K562 (cell line): ENCODE measurements at regions not wholly inside any gene's neighbourhood (a gene's known extent, or its start where the extent isn't known, plus 50 kb on each side); places are given as distances from the start of the nearest gene placed in this dataset.

Experiments
- SP1 ChIP-seq: sonication (generic); formaldehyde crosslinking; IDR thresholded peaks from 2 replicates; pipeline ENCODE4 v1.8.1; 2022; ENCODE audit warnings: mild to moderate bottlenecking, missing genetic modification reagents
- ZNF274 ChIP-seq: IDR thresholded peaks from 2 replicates; pipeline ENCODE4 v1.6.1; 2011; ENCODE audit warnings: low read depth, mild to moderate bottlenecking, low read length, moderate library complexity, borderline replicate concordance
- TF ChIP-seq, protein P1 (sequence below): fragments of 200-600 bp; sonication (generic); IDR thresholded peaks from one replicate; pipeline ENCODE4 v1.6.1; 2012; ENCODE audit warnings: mild to moderate bottlenecking, low read depth, low read length, inconsistent platforms

DNA sequence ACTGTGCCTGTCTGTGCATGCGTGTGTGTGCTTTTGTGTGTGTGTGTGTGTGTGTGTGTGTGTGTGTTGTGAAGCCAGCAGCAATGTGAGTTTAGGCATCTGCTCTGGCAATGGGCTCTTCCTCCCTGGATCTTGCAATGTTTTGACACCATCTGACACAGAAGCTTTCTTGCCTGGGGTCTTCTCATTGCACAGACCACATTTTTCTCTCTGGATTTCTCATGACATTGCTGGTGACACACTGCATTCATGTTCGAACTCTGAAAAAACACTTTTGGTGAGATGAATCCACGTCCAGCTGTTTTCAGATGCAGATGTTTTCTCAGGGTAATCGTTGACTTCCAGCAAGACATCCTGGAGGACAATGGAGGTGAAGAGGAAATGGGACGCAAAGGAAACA, 63.0 kb upstream of the FZD8 start (continued):
- TF ChIP-seq, protein P1, sequence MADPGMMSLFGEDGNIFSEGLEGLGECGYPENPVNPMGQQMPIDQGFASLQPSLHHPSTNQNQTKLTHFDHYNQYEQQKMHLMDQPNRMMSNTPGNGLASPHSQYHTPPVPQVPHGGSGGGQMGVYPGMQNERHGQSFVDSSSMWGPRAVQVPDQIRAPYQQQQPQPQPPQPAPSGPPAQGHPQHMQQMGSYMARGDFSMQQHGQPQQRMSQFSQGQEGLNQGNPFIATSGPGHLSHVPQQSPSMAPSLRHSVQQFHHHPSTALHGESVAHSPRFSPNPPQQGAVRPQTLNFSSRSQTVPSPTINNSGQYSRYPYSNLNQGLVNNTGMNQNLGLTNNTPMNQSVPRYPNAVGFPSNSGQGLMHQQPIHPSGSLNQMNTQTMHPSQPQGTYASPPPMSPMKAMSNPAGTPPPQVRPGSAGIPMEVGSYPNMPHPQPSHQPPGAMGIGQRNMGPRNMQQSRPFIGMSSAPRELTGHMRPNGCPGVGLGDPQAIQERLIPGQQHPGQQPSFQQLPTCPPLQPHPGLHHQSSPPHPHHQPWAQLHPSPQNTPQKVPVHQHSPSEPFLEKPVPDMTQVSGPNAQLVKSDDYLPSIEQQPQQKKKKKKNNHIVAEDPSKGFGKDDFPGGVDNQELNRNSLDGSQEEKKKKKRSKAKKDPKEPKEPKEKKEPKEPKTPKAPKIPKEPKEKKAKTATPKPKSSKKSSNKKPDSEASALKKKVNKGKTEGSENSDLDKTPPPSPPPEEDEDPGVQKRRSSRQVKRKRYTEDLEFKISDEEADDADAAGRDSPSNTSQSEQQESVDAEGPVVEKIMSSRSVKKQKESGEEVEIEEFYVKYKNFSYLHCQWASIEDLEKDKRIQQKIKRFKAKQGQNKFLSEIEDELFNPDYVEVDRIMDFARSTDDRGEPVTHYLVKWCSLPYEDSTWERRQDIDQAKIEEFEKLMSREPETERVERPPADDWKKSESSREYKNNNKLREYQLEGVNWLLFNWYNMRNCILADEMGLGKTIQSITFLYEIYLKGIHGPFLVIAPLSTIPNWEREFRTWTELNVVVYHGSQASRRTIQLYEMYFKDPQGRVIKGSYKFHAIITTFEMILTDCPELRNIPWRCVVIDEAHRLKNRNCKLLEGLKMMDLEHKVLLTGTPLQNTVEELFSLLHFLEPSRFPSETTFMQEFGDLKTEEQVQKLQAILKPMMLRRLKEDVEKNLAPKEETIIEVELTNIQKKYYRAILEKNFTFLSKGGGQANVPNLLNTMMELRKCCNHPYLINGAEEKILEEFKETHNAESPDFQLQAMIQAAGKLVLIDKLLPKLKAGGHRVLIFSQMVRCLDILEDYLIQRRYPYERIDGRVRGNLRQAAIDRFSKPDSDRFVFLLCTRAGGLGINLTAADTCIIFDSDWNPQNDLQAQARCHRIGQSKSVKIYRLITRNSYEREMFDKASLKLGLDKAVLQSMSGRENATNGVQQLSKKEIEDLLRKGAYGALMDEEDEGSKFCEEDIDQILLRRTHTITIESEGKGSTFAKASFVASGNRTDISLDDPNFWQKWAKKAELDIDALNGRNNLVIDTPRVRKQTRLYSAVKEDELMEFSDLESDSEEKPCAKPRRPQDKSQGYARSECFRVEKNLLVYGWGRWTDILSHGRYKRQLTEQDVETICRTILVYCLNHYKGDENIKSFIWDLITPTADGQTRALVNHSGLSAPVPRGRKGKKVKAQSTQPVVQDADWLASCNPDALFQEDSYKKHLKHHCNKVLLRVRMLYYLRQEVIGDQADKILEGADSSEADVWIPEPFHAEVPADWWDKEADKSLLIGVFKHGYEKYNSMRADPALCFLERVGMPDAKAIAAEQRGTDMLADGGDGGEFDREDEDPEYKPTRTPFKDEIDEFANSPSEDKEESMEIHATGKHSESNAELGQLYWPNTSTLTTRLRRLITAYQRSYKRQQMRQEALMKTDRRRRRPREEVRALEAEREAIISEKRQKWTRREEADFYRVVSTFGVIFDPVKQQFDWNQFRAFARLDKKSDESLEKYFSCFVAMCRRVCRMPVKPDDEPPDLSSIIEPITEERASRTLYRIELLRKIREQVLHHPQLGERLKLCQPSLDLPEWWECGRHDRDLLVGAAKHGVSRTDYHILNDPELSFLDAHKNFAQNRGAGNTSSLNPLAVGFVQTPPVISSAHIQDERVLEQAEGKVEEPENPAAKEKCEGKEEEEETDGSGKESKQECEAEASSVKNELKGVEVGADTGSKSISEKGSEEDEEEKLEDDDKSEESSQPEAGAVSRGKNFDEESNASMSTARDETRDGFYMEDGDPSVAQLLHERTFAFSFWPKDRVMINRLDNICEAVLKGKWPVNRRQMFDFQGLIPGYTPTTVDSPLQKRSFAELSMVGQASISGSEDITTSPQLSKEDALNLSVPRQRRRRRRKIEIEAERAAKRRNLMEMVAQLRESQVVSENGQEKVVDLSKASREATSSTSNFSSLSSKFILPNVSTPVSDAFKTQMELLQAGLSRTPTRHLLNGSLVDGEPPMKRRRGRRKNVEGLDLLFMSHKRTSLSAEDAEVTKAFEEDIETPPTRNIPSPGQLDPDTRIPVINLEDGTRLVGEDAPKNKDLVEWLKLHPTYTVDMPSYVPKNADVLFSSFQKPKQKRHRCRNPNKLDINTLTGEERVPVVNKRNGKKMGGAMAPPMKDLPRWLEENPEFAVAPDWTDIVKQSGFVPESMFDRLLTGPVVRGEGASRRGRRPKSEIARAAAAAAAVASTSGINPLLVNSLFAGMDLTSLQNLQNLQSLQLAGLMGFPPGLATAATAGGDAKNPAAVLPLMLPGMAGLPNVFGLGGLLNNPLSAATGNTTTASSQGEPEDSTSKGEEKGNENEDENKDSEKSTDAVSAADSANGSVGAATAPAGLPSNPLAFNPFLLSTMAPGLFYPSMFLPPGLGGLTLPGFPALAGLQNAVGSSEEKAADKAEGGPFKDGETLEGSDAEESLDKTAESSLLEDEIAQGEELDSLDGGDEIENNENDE, result no peak
- TF ChIP-seq ZNF274 (no peak), SP1 (no peak)
